ENCODE measurements at regions not wholly inside any gene's neighbourhood (a gene's known extent, or its start where the extent isn't known, plus 50 kb on each side); places are given as distances from the start of the nearest gene placed in this dataset.

GRCh38 chr3:41140242-41140641 lies 59.1 kb upstream of the CTNNB1 start:
- TF ChIP-seq, protein P1, sequence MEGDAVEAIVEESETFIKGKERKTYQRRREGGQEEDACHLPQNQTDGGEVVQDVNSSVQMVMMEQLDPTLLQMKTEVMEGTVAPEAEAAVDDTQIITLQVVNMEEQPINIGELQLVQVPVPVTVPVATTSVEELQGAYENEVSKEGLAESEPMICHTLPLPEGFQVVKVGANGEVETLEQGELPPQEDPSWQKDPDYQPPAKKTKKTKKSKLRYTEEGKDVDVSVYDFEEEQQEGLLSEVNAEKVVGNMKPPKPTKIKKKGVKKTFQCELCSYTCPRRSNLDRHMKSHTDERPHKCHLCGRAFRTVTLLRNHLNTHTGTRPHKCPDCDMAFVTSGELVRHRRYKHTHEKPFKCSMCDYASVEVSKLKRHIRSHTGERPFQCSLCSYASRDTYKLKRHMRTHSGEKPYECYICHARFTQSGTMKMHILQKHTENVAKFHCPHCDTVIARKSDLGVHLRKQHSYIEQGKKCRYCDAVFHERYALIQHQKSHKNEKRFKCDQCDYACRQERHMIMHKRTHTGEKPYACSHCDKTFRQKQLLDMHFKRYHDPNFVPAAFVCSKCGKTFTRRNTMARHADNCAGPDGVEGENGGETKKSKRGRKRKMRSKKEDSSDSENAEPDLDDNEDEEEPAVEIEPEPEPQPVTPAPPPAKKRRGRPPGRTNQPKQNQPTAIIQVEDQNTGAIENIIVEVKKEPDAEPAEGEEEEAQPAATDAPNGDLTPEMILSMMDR (IDR thresholded peaks at IDR 0.05; ENCODE audit: low read depth, low read length), result no peak
- DNase-seq, result no peak
- Histone ChIP-seq H3K4me3 (ENCODE audit: low read depth, low read length) (no peak overlapping the region), H3K9me3 (no peaks in the 10 kb centered on the region), H3K27me3 (no peaks in the 10 kb centered on the region), H3K4me1 (no peaks in the 10 kb centered on the region), H3K36me3 (no peaks in the 10 kb centered on the region)

DNA sequence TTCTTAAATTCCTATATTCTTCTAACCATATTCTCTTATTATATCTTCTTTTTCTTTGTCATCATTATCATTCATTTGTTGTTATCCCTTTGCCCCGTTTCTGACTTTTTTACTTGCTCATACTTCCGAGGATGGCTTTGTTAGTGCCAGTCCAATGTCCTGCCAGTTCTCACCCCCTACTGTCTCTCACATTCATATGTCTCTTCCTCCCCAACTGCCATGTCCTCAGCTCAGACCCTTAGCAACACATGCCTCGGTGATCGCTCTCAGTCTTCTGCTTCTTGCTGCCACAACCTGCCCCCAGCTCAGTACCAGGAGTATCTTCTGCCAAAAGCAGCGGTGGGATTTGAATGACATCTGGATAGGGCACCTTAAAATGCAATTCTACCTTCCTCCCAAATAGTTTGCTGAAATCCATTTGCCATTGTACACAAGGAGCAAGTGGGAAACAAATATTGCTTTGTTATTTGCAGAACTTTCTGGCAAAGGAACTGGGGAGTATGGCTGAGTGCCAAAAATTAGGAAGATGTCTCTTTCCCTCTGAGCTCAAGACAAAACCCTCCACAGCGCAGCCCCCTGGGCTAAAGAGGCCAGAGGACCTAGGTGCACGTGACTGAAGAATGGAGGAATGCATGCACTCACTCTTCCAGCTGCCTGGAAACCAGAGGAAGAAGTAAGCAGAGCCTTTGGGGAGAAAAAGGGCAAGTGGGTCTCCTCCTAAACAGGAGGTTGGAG lies 57.7 kb upstream of the CTNNB1 start:
- no peak for DNase-seq
- Histone ChIP-seq H3K27me3 (no peaks in the 10 kb centered on the region), H3K9me3 (no peaks in the 10 kb centered on the region), H3K36me3 (no peaks in the 10 kb centered on the region), H3K4me3 (ENCODE audit: low read depth, low read length) (no peak overlapping the region), H3K4me1 (no peaks in the 10 kb centered on the region)
- TF ChIP-seq, protein P1 (IDR thresholded peaks at IDR 0.05; ENCODE audit: low read depth, low read length), result no peak

DNA sequence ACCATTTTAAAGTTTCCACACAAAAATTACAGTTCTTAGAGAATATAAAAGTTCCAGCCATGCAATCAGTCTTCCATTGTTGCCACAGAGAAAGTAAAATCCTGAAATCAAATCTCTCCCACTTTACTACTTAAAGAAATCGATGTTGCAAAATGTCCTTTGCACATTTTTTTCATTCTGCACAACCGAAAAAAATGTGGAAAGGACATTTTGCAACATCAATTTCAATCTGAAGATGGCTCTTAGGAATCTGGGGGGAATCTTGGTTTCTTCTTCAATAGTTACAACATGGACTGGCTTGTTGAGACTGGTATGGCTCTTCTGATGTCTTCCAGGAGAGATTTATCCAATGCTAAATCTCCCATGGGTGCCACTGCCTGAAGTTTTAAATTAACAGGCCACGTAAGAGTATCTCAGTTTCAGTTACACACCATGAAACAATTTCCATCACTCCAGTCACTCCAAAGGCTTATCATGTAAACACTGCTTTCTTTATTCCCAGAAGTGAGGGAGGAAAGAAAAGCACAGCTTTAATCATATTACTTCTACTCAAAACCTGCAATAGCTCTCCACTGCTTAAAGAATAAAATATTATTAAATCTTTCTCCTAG lies 55.8 kb upstream of the CTNNB1 start:
- H3K27me3 ChIP-seq, result no peaks in the 10 kb centered on the region
- H3K9me3 ChIP-seq, result no peaks in the 10 kb centered on the region
- DNase-seq, result no peak
- no peaks in the 10 kb centered on the region for H3K4me1 ChIP-seq
- no peak overlapping the region for H3K4me3 ChIP-seq (ENCODE audit: low read depth, low read length)
- H3K36me3 ChIP-seq, result no peaks in the 10 kb centered on the region
- TF ChIP-seq, protein P1 (IDR thresholded peaks at IDR 0.05; ENCODE audit: low read depth, low read length), result no peak

GRCh38 chr3:41144631-41145030 lies 54.7 kb upstream of the CTNNB1 start:
- H3K4me3 ChIP-seq (ENCODE audit: low read depth, low read length), result no peak overlapping the region
- no peaks in the 10 kb centered on the region for H3K9me3 ChIP-seq
- no peaks in the 10 kb centered on the region for H3K4me1 ChIP-seq
- H3K36me3 ChIP-seq, result no peaks in the 10 kb centered on the region
- TF ChIP-seq, protein P1 (IDR thresholded peaks at IDR 0.05; ENCODE audit: low read depth, low read length), result no peak
- DNase-seq, result no peak
- H3K27me3 ChIP-seq, result no peaks in the 10 kb centered on the region

DNA sequence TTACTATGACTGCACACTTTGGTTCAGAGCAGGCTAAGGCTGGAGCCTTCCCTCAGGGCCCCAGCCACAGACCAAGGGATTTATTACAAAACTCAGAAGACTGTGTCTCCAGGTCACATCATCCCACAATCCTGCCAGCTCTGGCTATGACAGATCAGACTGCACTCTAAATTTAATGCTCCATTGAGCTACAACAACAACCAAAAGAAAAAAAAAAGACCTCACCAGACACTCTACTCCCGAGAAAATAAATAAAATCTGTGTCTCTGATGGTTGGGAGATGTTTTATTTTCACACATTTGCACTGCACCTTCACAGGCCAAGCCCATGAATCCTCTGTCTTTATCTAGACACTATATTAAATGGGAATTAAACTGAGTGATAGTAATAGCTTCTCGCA lies 50.8 kb upstream of the CTNNB1 start:
- TF ChIP-seq, protein P1 (IDR thresholded peaks at IDR 0.05; ENCODE audit: low read depth, low read length), result no peak
- no peaks in the 10 kb centered on the region for H3K27me3 ChIP-seq
- no peak overlapping the region for H3K4me3 ChIP-seq (ENCODE audit: low read depth, low read length)
- DNase-seq, result no peak
- no peaks in the 10 kb centered on the region for H3K36me3 ChIP-seq
- no peaks in the 10 kb centered on the region for H3K9me3 ChIP-seq
- H3K4me1 ChIP-seq, result no peaks in the 10 kb centered on the region

- DNase-seq, result no peak
- TF ChIP-seq, protein P1 (IDR thresholded peaks at IDR 0.05; ENCODE audit: low read depth, low read length), result no peak
- H3K4me3 ChIP-seq (ENCODE audit: low read depth, low read length), result no peak overlapping the region
- H3K27me3 ChIP-seq, result no peaks in the 10 kb centered on the region
- no peaks in the 10 kb centered on the region for H3K4me1 ChIP-seq
- no peaks in the 10 kb centered on the region for H3K36me3 ChIP-seq
- H3K9me3 ChIP-seq, result no peaks in the 10 kb centered on the region
These were observed 50.4 kb upstream of the CTNNB1 start for GRCh38 chr3:41148901-41149300.
